Lower leg skin (tissue), 3 donors: ENCODE measurements at regions not wholly inside any gene's neighbourhood (a gene's known extent, or its start where the extent isn't known, plus 50 kb on each side); places are given as distances from the start of the nearest gene placed in this dataset.

Source experiments
- POLR2A ChIP-seq, 2 donors: fragments of 450-650 bp; IDR thresholded peaks; one replicate each; pipeline ENCODE4 v1.6.1; 2016 to 2017; ENCODE audit warnings: antibody characterized with exemption in 2 of 2, mild to moderate bottlenecking in 1 of 2, moderate library complexity in 1 of 2
- TF ChIP-seq, protein P1 (sequence below), 3 donors: fragments of 450-650 bp; IDR thresholded peaks; one replicate each; pipeline ENCODE4 v1.5.1; 2016; ENCODE audit warnings: antibody characterized with exemption in 3 of 3, mild to moderate bottlenecking in 3 of 3, moderate library complexity in 2 of 3

DNA sequence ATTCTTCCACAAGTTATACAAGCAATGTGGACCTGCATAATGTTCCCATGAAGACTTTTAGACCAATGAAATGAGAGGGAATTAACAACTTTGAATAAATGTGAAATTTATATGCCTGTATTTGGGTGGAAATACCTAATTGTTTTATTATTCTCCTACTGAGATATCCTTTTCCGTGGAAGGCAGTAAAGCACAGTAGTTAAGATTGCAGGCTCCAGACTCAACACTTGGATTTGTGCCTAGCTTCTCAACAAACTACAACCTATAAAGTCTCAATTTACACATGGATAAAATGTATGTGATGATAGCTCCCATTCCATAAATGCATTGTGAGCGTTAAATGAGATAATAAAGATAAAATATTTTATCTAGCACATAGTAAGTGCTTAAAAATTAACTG lies 857.8 kb downstream of the CENPC start:
- TF ChIP-seq POLR2A (IDR thresholded peaks at IDR 0.05): no peak
- TF ChIP-seq, protein P1, sequence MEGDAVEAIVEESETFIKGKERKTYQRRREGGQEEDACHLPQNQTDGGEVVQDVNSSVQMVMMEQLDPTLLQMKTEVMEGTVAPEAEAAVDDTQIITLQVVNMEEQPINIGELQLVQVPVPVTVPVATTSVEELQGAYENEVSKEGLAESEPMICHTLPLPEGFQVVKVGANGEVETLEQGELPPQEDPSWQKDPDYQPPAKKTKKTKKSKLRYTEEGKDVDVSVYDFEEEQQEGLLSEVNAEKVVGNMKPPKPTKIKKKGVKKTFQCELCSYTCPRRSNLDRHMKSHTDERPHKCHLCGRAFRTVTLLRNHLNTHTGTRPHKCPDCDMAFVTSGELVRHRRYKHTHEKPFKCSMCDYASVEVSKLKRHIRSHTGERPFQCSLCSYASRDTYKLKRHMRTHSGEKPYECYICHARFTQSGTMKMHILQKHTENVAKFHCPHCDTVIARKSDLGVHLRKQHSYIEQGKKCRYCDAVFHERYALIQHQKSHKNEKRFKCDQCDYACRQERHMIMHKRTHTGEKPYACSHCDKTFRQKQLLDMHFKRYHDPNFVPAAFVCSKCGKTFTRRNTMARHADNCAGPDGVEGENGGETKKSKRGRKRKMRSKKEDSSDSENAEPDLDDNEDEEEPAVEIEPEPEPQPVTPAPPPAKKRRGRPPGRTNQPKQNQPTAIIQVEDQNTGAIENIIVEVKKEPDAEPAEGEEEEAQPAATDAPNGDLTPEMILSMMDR (IDR thresholded peaks at IDR 0.05): no peak
